ENCODE measurements at regions not wholly inside any gene's neighbourhood (a gene's known extent, or its start where the extent isn't known, plus 50 kb on each side); places are given as distances from the start of the nearest gene placed in this dataset.

- ATAC-seq, result no peak
- TF ChIP-seq TSHZ2 (CRISPR knock-in tag; IDR thresholded peaks at IDR 0.05) (no peak), BACH2 (CRISPR knock-in tag; IDR thresholded peaks at IDR 0.05; ENCODE audit: borderline replicate concordance) (no peak), ISL1 (CRISPR knock-in tag; IDR thresholded peaks at IDR 0.05) (no peak), OSR1 (CRISPR knock-in tag; IDR thresholded peaks at IDR 0.05) (no peak), PPARA (CRISPR knock-in tag; IDR thresholded peaks at IDR 0.05; ENCODE audit: borderline replicate concordance) (no peak), CREB5 (CRISPR knock-in tag; IDR thresholded peaks at IDR 0.05; ENCODE audit: low read depth) (no peak), POU6F1 (CRISPR knock-in tag; IDR thresholded peaks at IDR 0.05; ENCODE audit: borderline replicate concordance, low read depth) (no peak), RARB (CRISPR knock-in tag; IDR thresholded peaks at IDR 0.05) (no peak), TOX (CRISPR knock-in tag; IDR thresholded peaks at IDR 0.05; ENCODE audit: borderline replicate concordance) (no peak)
Measured at GRCh38 chr22:49013707-49014106, 814.0 kb downstream of the BRD1 start.

GRCh38 chr22:49012712-49013395 lies 814.8 kb downstream of the BRD1 start:
- ATAC-seq, result no peak
- TF ChIP-seq ZFP30 (CRISPR knock-in tag; IDR thresholded peaks at IDR 0.05), result no peak
- no peak for TF ChIP-seq TOX (CRISPR knock-in tag; IDR thresholded peaks at IDR 0.05; ENCODE audit: borderline replicate concordance)
- no peak for TF ChIP-seq ESRRG (CRISPR knock-in tag; IDR thresholded peaks at IDR 0.05)
- no peak for TF ChIP-seq PPARA (CRISPR knock-in tag; IDR thresholded peaks at IDR 0.05; ENCODE audit: borderline replicate concordance)
- TF ChIP-seq ZC3H10 (CRISPR knock-in tag; IDR thresholded peaks at IDR 0.05), result no peak
- no peak for TF ChIP-seq CSRNP3 (CRISPR knock-in tag; IDR thresholded peaks at IDR 0.05)

- no peak for ATAC-seq
- no peak for TF ChIP-seq ZNF70 (CRISPR knock-in tag; IDR thresholded peaks at IDR 0.05)
- TF ChIP-seq ZFP30 (CRISPR knock-in tag; IDR thresholded peaks at IDR 0.05), result no peak
- TF ChIP-seq SNAI2 (CRISPR knock-in tag; IDR thresholded peaks at IDR 0.05), result no peak
- no peak for TF ChIP-seq POU6F1 (CRISPR knock-in tag; IDR thresholded peaks at IDR 0.05; ENCODE audit: borderline replicate concordance, low read depth)
- TF ChIP-seq BACH2 (CRISPR knock-in tag; IDR thresholded peaks at IDR 0.05; ENCODE audit: borderline replicate concordance), result no peak
- TF ChIP-seq TSHZ2 (CRISPR knock-in tag; IDR thresholded peaks at IDR 0.05), result no peak
- TF ChIP-seq CSDC2 (CRISPR knock-in tag; IDR thresholded peaks at IDR 0.05), result no peak
- TF ChIP-seq RARB (CRISPR knock-in tag; IDR thresholded peaks at IDR 0.05), result no peak
- TF ChIP-seq PPARA (CRISPR knock-in tag; IDR thresholded peaks at IDR 0.05; ENCODE audit: borderline replicate concordance), result no peak
- TF ChIP-seq ZNF8 (CRISPR knock-in tag; IDR thresholded peaks at IDR 0.05), result no peak
- TF ChIP-seq ZC3H10 (CRISPR knock-in tag; IDR thresholded peaks at IDR 0.05), result no peak
- TF ChIP-seq CSRNP3 (CRISPR knock-in tag; IDR thresholded peaks at IDR 0.05), result no peak
- no peak for TF ChIP-seq ISL1 (CRISPR knock-in tag; IDR thresholded peaks at IDR 0.05)
- TF ChIP-seq PATZ1 (CRISPR knock-in tag; IDR thresholded peaks at IDR 0.05; ENCODE audit: borderline replicate concordance), result no peak
Measured at GRCh38 chr22:49011769-49012648, 815.7 kb downstream of the BRD1 start.

Measured in SK-N-SH treated with all-trans-retinoic acid at 6 μM for 48 hours (cell line).